ENCODE measurements at regions not wholly inside any gene's neighbourhood (a gene's known extent, or its start where the extent isn't known, plus 50 kb on each side); places are given as distances from the start of the nearest gene placed in this dataset.

DNA sequence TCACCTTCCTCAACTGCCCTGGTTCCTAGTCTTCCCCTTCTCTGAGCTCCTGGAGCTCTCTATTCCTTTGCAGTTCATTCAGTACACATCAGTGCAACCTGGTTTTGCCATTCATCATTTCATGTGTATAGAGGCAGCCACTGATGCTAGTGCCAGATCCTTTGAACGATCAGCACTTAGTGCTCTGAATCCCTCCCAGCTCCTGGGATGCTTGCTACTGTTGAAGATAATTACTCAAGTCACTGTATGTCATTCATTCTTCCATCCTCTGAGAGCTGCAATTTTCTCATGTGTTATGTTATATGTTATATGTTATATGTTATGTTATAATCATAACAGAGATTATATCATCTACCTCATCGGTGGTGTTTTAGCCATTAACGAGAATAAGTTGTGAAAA lies 98.5 kb upstream of the UXS1 start:
- Histone ChIP-seq H3K4me3 (no peak overlapping the region), H3K4me2 (no peak overlapping the region), H3K9me3 (no peaks in the 10 kb centered on the region), H3K27ac (no peak overlapping the region), H3K4me1 (no peaks in the 10 kb centered on the region)
- no peak for DNase-seq (ENCODE audit: low read depth in 1 of 2, low spot score in 1 of 2)
- TF ChIP-seq, protein P1, sequence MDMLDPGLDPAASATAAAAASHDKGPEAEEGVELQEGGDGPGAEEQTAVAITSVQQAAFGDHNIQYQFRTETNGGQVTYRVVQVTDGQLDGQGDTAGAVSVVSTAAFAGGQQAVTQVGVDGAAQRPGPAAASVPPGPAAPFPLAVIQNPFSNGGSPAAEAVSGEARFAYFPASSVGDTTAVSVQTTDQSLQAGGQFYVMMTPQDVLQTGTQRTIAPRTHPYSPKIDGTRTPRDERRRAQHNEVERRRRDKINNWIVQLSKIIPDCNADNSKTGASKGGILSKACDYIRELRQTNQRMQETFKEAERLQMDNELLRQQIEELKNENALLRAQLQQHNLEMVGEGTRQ (IDR thresholded peaks at IDR 0.05) = no peak
- no peak for TF ChIP-seq GATA3 (IDR thresholded peaks at IDR 0.05; ENCODE audit: borderline replicate concordance)
- no peak for TF ChIP-seq CBX2 (IDR thresholded peaks at IDR 0.05; ENCODE audit: borderline replicate concordance, low read depth)
- TF ChIP-seq, protein P2, sequence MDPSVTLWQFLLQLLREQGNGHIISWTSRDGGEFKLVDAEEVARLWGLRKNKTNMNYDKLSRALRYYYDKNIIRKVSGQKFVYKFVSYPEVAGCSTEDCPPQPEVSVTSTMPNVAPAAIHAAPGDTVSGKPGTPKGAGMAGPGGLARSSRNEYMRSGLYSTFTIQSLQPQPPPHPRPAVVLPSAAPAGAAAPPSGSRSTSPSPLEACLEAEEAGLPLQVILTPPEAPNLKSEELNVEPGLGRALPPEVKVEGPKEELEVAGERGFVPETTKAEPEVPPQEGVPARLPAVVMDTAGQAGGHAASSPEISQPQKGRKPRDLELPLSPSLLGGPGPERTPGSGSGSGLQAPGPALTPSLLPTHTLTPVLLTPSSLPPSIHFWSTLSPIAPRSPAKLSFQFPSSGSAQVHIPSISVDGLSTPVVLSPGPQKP (IDR thresholded peaks at IDR 0.05; ENCODE audit: low read depth, low read length) = no peak
- TF ChIP-seq RARB (CRISPR knock-in tag; IDR thresholded peaks at IDR 0.05) = no peak
- TF ChIP-seq, protein P3, sequence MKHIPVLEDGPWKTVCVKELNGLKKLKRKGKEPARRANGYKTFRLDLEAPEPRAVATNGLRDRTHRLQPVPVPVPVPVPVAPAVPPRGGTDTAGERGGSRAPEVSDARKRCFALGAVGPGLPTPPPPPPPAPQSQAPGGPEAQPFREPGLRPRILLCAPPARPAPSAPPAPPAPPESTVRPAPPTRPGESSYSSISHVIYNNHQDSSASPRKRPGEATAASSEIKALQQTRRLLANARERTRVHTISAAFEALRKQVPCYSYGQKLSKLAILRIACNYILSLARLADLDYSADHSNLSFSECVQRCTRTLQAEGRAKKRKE (CRISPR knock-in tag; IDR thresholded peaks at IDR 0.05; ENCODE audit: low read depth) = no peak
- no peak for TF ChIP-seq RNF2 (IDR thresholded peaks at IDR 0.05; ENCODE audit: borderline replicate concordance, low read depth)
- TF ChIP-seq, protein P4, sequence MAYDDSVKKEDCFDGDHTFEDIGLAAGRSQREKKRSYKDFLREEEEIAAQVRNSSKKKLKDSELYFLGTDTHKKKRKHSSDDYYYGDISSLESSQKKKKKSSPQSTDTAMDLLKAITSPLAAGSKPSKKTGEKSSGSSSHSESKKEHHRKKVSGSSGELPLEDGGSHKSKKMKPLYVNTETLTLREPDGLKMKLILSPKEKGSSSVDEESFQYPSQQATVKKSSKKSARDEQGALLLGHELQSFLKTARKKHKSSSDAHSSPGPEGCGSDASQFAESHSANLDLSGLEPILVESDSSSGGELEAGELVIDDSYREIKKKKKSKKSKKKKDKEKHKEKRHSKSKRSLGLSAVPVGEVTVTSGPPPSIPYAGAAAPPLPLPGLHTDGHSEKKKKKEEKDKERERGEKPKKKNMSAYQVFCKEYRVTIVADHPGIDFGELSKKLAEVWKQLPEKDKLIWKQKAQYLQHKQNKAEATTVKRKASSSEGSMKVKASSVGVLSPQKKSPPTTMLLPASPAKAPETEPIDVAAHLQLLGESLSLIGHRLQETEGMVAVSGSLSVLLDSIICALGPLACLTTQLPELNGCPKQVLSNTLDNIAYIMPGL (CRISPR knock-in tag; IDR thresholded peaks at IDR 0.05; ENCODE audit: borderline replicate concordance) = no peak
- no peak for TF ChIP-seq POLR2AphosphoS2 (conservative IDR thresholded peaks at IDR 0.05; ENCODE audit: low read length)
- ChIA-PET CTCF (interaction anchor here (1.3 to 1.6 kb wide), 2 partner anchors 21 to 250 kb away, joined by 3 read pairs; no protein-coding TSS in a partner anchor), POLR2A (no interaction called here)
- 63% methylated on average over 3 of the region's 3 CpGs for WGBS (ENCODE audit: missing lambda C conversion rate)
- ATAC-seq = no peak
- FAIRE-seq = no peak

DNA sequence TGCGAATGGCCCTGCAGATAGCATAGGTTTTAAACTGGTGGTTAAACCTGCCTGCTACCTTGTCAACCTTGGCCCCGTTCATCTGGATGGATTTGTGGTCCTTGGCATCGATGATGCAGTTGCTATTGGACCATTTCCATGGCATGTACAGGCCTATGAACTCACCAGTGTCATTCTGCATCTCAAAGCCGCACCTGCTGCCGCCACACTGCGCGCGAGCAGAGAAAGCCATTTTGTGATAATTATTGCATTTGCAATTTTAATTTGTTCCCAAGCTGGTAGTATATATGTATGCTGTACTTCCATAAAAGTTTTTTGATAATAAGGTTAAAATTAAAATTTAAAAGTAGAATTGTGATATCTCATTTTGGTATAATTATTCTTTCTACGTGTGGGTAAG lies 94.8 kb upstream of the UXS1 start:
- no peak overlapping the region for H3K4me3 ChIP-seq
- ChIA-PET CTCF (no interaction called here), POLR2A (no interaction called here)
- H3K4me1 ChIP-seq = no peaks in the 10 kb centered on the region
- no peaks in the 10 kb centered on the region for H3K9me3 ChIP-seq
- no peak overlapping the region for H3K27ac ChIP-seq
- DNase-seq (ENCODE audit: low read depth in 1 of 2, low spot score in 1 of 2) (no peak), ATAC-seq (no peak), FAIRE-seq (no peak)
- H3K4me2 ChIP-seq = no peak overlapping the region
- TF ChIP-seq EHMT2 (IDR thresholded peaks at IDR 0.05; ENCODE audit: low read depth) (no peak), KDM1A (IDR thresholded peaks at IDR 0.05; ENCODE audit: low read depth) (no peak), CHD4 (IDR thresholded peaks at IDR 0.05; ENCODE audit: borderline replicate concordance) (no peak), SREBF2 (IDR thresholded peaks at IDR 0.05) (no peak), TP53 (CRISPR knock-in tag; IDR thresholded peaks at IDR 0.05) (no peak), GATA3 (IDR thresholded peaks at IDR 0.05; ENCODE audit: borderline replicate concordance) (no peak), MAFK (IDR thresholded peaks at IDR 0.05; ENCODE audit: partially characterized antibody) (no peak), ESRRA (IDR thresholded peaks at IDR 0.05; ENCODE audit: borderline replicate concordance, low read length) (no peak), FOSB (CRISPR knock-in tag; IDR thresholded peaks at IDR 0.05) (no peak), HDAC2 (IDR thresholded peaks at IDR 0.05) (no peak), CBX2 (IDR thresholded peaks at IDR 0.05; ENCODE audit: borderline replicate concordance, low read depth) (no peak), ZSCAN20 (CRISPR knock-in tag; IDR thresholded peaks at IDR 0.05) (no peak), ZC3H11A (IDR thresholded peaks at IDR 0.05) (no peak), HOXB13 (CRISPR knock-in tag; IDR thresholded peaks at IDR 0.05; ENCODE audit: low read depth) (no peak), POLR2AphosphoS2 (conservative IDR thresholded peaks at IDR 0.05; ENCODE audit: low read length) (no peak)
- TF ChIP-seq, protein P5, sequence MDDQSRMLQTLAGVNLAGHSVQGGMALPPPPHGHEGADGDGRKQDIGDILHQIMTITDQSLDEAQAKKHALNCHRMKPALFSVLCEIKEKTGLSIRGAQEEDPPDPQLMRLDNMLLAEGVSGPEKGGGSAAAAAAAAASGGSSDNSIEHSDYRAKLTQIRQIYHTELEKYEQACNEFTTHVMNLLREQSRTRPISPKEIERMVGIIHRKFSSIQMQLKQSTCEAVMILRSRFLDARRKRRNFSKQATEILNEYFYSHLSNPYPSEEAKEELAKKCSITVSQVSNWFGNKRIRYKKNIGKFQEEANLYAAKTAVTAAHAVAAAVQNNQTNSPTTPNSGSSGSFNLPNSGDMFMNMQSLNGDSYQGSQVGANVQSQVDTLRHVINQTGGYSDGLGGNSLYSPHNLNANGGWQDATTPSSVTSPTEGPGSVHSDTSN (IDR thresholded peaks at IDR 0.05) = no peak
- TF ChIP-seq, protein P6, sequence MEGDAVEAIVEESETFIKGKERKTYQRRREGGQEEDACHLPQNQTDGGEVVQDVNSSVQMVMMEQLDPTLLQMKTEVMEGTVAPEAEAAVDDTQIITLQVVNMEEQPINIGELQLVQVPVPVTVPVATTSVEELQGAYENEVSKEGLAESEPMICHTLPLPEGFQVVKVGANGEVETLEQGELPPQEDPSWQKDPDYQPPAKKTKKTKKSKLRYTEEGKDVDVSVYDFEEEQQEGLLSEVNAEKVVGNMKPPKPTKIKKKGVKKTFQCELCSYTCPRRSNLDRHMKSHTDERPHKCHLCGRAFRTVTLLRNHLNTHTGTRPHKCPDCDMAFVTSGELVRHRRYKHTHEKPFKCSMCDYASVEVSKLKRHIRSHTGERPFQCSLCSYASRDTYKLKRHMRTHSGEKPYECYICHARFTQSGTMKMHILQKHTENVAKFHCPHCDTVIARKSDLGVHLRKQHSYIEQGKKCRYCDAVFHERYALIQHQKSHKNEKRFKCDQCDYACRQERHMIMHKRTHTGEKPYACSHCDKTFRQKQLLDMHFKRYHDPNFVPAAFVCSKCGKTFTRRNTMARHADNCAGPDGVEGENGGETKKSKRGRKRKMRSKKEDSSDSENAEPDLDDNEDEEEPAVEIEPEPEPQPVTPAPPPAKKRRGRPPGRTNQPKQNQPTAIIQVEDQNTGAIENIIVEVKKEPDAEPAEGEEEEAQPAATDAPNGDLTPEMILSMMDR (IDR thresholded peaks at IDR 0.05) = no peak
- WGBS (ENCODE audit: missing lambda C conversion rate) = 74% methylated on average over 9 of the region's 9 CpGs
